ENCODE measurements at regions not wholly inside any gene's neighbourhood (a gene's known extent, or its start where the extent isn't known, plus 50 kb on each side); places are given as distances from the start of the nearest gene placed in this dataset.

GRCh38 chr2:56133441-56133840 is 50.3 kb upstream of the CCDC85A start:
- no peak for FAIRE-seq
- 45 to 62% (median 49%) methylated on average over 3 of the region's 3 CpGs for WGBS, 3 donors
- no peaks in the 10 kb centered on the region for H3K9me3 ChIP-seq (ENCODE audit: control insufficient read depth in 2 of 2, insufficient read depth in 1 of 2, low read depth in 1 of 2, low read length in 1 of 2)
- no peaks in the 10 kb centered on the region for H3K27me3 ChIP-seq (ENCODE audit: control insufficient read depth in 3 of 3, insufficient read depth in 3 of 3, low read length in 3 of 3)
- H3K36me3 ChIP-seq (ENCODE audit: control insufficient read depth in 3 of 3, insufficient read depth in 2 of 3, low read depth in 1 of 3, low read length in 3 of 3): no peaks in the 10 kb centered on the region
- no peak overlapping the region for H3K4me3 ChIP-seq (ENCODE audit: low read depth in 1 of 3, low read length in 3 of 3)
- DNase-seq: no peak
- H3K27ac ChIP-seq (ENCODE audit: low read depth in 1 of 3, low read length in 2 of 3): no peak overlapping the region
- no peaks in the 10 kb centered on the region for H3K4me1 ChIP-seq (ENCODE audit: control insufficient read depth in 3 of 3, insufficient read depth in 2 of 3, low read depth in 1 of 3, low read length in 2 of 3)

GRCh38 chr2:56133931-56134629 is 49.7 kb upstream of the CCDC85A start:
- Histone ChIP-seq H3K9me3 (ENCODE audit: control insufficient read depth in 2 of 2, insufficient read depth in 1 of 2, low read depth in 1 of 2, low read length in 1 of 2) (no peaks in the 10 kb centered on the region), H3K4me1 (ENCODE audit: control insufficient read depth in 3 of 3, insufficient read depth in 2 of 3, low read depth in 1 of 3, low read length in 2 of 3) (no peaks in the 10 kb centered on the region), H3K27me3 (ENCODE audit: control insufficient read depth in 3 of 3, insufficient read depth in 3 of 3, low read length in 3 of 3) (no peaks in the 10 kb centered on the region), H3K4me3 (ENCODE audit: low read depth in 1 of 3, low read length in 3 of 3) (no peak overlapping the region), H3K27ac (ENCODE audit: low read depth in 1 of 3, low read length in 2 of 3) (no peak overlapping the region), H3K36me3 (ENCODE audit: control insufficient read depth in 3 of 3, insufficient read depth in 2 of 3, low read depth in 1 of 3, low read length in 3 of 3) (no peaks in the 10 kb centered on the region)
- FAIRE-seq (no peak), DNase-seq (no peak)
- 54 to 69% (median 60%) methylated on average over 9 of the region's 9 CpGs for WGBS, 3 donors
